ENCODE measurements at regions not wholly inside any gene's neighbourhood (a gene's known extent, or its start where the extent isn't known, plus 50 kb on each side); places are given as distances from the start of the nearest gene placed in this dataset.

- Histone ChIP-seq H3K36me3 (ENCODE audit: control insufficient read depth, insufficient read depth, low read length) (no peaks in the 10 kb centered on the region), H2AFZ (ENCODE audit: low read depth, low read length) (no peak overlapping the region), H3K9ac (ENCODE audit: insufficient read depth in 1 of 2, low read depth in 2 of 2, low read length in 2 of 2) (no peak overlapping the region), H3K4me3 (no peak overlapping the region), H3K27me3 (ENCODE audit: control insufficient read depth in 2 of 2, insufficient read depth in 2 of 2, low read length in 2 of 2) (no peaks in the 10 kb centered on the region), H3K4me2 (ENCODE audit: insufficient read depth, low read length) (no peak overlapping the region), H3K4me1 (replicated peaks in 1 of 2; ENCODE audit: control insufficient read depth in 2 of 2, insufficient read depth in 2 of 2, low read length in 2 of 2) (no peaks in the 10 kb centered on the region), H3K9me3 (replicated peaks; ENCODE audit: control insufficient read depth, insufficient read depth, low read depth, low read length) (no peaks in the 10 kb centered on the region), H3K79me2 (ENCODE audit: control insufficient read depth, insufficient read depth, low read length) (no peaks in the 10 kb centered on the region), H4K20me1 (replicated peaks; ENCODE audit: control insufficient read depth, insufficient read depth, low read length) (no peaks in the 10 kb centered on the region), H3K27ac (ENCODE audit: extremely low read depth, low read depth, low read length) (no peak overlapping the region), H3K9me1 (ENCODE audit: control insufficient read depth, insufficient read depth, low read length) (no peaks in the 10 kb centered on the region)
- ChIA-PET CTCF (ENCODE audit: low intra/inter-chr PET ratio) (interaction anchor here (0.6 kb wide), 1 partner anchor 11 kb away, joined by 5 read pairs; no protein-coding TSS in a partner anchor), POLR2A (interaction anchor here (0.6 kb wide), 1 partner anchor 1418 kb away, joined by 3 read pairs; no protein-coding TSS in a partner anchor)
- FAIRE-seq (no peak), ATAC-seq (no peak), DNase-seq (ENCODE audit: extremely low read depth in 1 of 4, low spot score in 3 of 4) (no peak)
- intact Hi-C loops (cut with micrococcal nuclease) (no loop called here), in situ Hi-C loops (cut with MboI) (loop anchor here (25.0 kb wide), 1 partner anchor 1667 kb away; no protein-coding TSS in a partner anchor)
- TF ChIP-seq RFX7 (CRISPR knock-in tag; IDR thresholded peaks at IDR 0.05) (no peak), HEY1 (CRISPR knock-in tag; IDR thresholded peaks at IDR 0.05; ENCODE audit: borderline replicate concordance) (0 out of 2 replicates have a peak, but pooled peaks have one; percentile 9)
- TF ChIP-seq, protein P1, sequence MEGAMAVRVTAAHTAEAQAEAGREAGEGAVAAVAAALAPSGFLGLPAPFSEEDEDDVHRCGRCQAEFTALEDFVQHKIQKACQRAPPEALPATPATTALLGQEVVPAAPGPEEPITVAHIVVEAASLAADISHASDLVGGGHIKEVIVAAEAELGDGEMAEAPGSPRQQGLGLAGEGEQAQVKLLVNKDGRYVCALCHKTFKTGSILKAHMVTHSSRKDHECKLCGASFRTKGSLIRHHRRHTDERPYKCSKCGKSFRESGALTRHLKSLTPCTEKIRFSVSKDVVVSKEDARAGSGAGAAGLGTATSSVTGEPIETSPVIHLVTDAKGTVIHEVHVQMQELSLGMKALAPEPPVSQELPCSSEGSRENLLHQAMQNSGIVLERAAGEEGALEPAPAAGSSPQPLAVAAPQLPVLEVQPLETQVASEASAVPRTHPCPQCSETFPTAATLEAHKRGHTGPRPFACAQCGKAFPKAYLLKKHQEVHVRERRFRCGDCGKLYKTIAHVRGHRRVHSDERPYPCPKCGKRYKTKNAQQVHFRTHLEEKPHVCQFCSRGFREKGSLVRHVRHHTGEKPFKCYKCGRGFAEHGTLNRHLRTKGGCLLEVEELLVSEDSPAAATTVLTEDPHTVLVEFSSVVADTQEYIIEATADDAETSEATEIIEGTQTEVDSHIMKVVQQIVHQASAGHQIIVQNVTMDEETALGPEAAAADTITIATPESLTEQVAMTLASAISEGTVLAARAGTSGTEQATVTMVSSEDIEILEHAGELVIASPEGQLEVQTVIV (CRISPR knock-in tag; IDR thresholded peaks at IDR 0.05; ENCODE audit: borderline replicate concordance) = 0 out of 2 replicates have a peak, but pooled peaks have one; percentile 32
- no TSS peak for BruUV-seq (replicated peaks)
Observed at GRCh38 chr13:91020461-91021034, 326.9 kb upstream of the MIR17HG start.

Measured in K562 (cell line).